Esophagus squamous epithelium (tissue), 4 donors: ENCODE measurements at regions not wholly inside any gene's neighbourhood (a gene's known extent, or its start where the extent isn't known, plus 50 kb on each side); places are given as distances from the start of the nearest gene placed in this dataset.

Experiments
- POLR2A ChIP-seq, 4 donors: fragments of 450-650 bp; IDR thresholded peaks; one replicate each; pipeline ENCODE4 v1.6.1; 2017; ENCODE audit warnings: antibody characterized with exemption in 4 of 4, mild to moderate bottlenecking in 4 of 4, moderate library complexity in 3 of 4
- TF ChIP-seq, protein P1 (sequence below), 6 experiments: fragments of 450-650 bp in 4 of 6; fragments of 200-600 bp in 2 of 6; sonication (generic) in 2 of 6; IDR thresholded peaks; one replicate each; pipeline ENCODE4 v1.5.1; 2016 to 2019; ENCODE audit warnings: antibody characterized with exemption in 6 of 6, mild to moderate bottlenecking in 4 of 6, moderate library complexity in 4 of 6

DNA sequence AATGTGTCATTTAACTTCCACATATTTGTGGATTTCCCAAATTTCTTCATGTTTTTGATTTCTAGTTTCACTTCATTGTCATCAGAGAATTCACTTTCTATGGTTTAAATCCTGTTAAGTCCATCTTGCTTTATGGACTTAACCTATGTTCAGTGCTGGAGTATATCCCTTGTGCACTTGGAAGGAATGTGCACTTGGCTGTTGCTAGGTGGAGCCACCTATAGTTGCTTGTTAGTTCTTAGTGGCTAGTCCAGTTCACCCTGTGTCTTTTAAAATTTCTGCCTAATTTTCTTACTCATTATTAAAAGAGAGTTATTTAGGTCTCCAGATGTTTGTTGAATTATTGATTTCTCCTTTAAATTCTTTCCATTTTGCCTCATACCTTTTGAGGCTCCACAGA, 1472.5 kb upstream of the CDH6 start:
- no peak for TF ChIP-seq POLR2A (IDR thresholded peaks at IDR 0.05)
- TF ChIP-seq, protein P1, sequence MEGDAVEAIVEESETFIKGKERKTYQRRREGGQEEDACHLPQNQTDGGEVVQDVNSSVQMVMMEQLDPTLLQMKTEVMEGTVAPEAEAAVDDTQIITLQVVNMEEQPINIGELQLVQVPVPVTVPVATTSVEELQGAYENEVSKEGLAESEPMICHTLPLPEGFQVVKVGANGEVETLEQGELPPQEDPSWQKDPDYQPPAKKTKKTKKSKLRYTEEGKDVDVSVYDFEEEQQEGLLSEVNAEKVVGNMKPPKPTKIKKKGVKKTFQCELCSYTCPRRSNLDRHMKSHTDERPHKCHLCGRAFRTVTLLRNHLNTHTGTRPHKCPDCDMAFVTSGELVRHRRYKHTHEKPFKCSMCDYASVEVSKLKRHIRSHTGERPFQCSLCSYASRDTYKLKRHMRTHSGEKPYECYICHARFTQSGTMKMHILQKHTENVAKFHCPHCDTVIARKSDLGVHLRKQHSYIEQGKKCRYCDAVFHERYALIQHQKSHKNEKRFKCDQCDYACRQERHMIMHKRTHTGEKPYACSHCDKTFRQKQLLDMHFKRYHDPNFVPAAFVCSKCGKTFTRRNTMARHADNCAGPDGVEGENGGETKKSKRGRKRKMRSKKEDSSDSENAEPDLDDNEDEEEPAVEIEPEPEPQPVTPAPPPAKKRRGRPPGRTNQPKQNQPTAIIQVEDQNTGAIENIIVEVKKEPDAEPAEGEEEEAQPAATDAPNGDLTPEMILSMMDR (IDR thresholded peaks at IDR 0.05) = no peak
